Fibroblast of lung (primary cell): ENCODE measurements at regions not wholly inside any gene's neighbourhood (a gene's known extent, or its start where the extent isn't known, plus 50 kb on each side); places are given as distances from the start of the nearest gene placed in this dataset.
A peak's percentile ranks its signal among the peaks of the same experiment; 100 is the strongest.
"Not testable (repeated sequence)": the region's sequence is repeated elsewhere in the genome, so short reads cannot be mapped to it uniquely, and the experiment has no call there.

ENCODE experiments used
- DNase-seq, 2 donors: peaks; one replicate each; pipeline versions ENCODE4 v3.0.0 to v3.0.0-alpha.2; 2010; ENCODE audit warnings: low read depth in 2 of 2
- H2AFZ ChIP-seq: 2 replicates; pipeline ENCODE4 v1.5.1; 2012; ENCODE audit warnings: low read length, control low read depth, inconsistent platforms
- H3K27ac ChIP-seq: 2 replicates; pipeline ENCODE4 v1.5.1; 2011; ENCODE audit warnings: low read length, control low read depth; ENCODE audit not compliant: insufficient read depth
- H3K27me3 ChIP-seq: 2 replicates; pipeline ENCODE4 v1.5.1; 2011; ENCODE audit warnings: mild to moderate bottlenecking, low read length; ENCODE audit not compliant: control insufficient read depth, insufficient read depth
- H3K36me3 ChIP-seq: 2 replicates; pipeline ENCODE4 v1.5.1; 2011; ENCODE audit warnings: low read length; ENCODE audit not compliant: control insufficient read depth, insufficient read depth
- H3K4me1 ChIP-seq: 2 replicates; pipeline ENCODE4 v1.5.1; 2011; ENCODE audit warnings: low read length; ENCODE audit not compliant: control insufficient read depth, insufficient read depth; ENCODE audit errors: extremely low read depth
- H3K4me2 ChIP-seq: 2 replicates; pipeline ENCODE4 v1.5.1; 2011; ENCODE audit warnings: low read length, control low read depth; ENCODE audit not compliant: insufficient read depth; ENCODE audit errors: extremely low read depth
- H3K4me3 ChIP-seq, 4 experiments: fragments of 200-600 bp in 1 of 4; sonication (generic) in 1 of 4; replicated peaks in 1 of 4; 2 replicates each; pipeline ENCODE4 v1.5.1; 2011 to 2016; ENCODE audit warnings: low read length in 4 of 4, low read depth in 3 of 4, mild to moderate bottlenecking in 3 of 4, control low read depth in 2 of 4, inconsistent platforms in 1 of 4, mixed read lengths in 1 of 4; ENCODE audit not compliant: insufficient read depth in 1 of 4; ENCODE audit errors: control extremely low read depth in 1 of 4
- H3K79me2 ChIP-seq: 2 replicates; pipeline ENCODE4 v1.5.1; 2012; ENCODE audit warnings: mild to moderate bottlenecking, low read length, inconsistent platforms; ENCODE audit not compliant: control insufficient read depth, insufficient read depth
- H3K9ac ChIP-seq: 2 replicates; pipeline ENCODE4 v1.5.1; 2011; ENCODE audit warnings: mild to moderate bottlenecking, low read length, control low read depth; ENCODE audit not compliant: insufficient read depth
- H3K9me3 ChIP-seq: 2 replicates; pipeline ENCODE4 v1.5.1; 2012; ENCODE audit warnings: low read depth, low read length; ENCODE audit not compliant: control insufficient read depth, insufficient read depth
- H4K20me1 ChIP-seq: 2 replicates; pipeline ENCODE4 v1.5.1; 2011; ENCODE audit warnings: low read length; ENCODE audit not compliant: control insufficient read depth, insufficient read depth; ENCODE audit errors: extremely low read depth
- EZH2 ChIP-seq: IDR thresholded peaks from 2 replicates; pipeline ENCODE4 v1.5.1; 2012; ENCODE audit warnings: low read length, control low read depth, mild to moderate bottlenecking; ENCODE audit errors: missing control alignments
- TF ChIP-seq, protein P1 (sequence below), 2 donors: IDR thresholded peaks in 1 of 2; conservative IDR thresholded peaks in 1 of 2; 1 replicate in 1 of 2; 2 replicates in 1 of 2; pipeline ENCODE4 v1.5.1; 2011 to 2012; ENCODE audit warnings: low read length in 2 of 2, control low read depth in 1 of 2, inconsistent platforms in 1 of 2, low read depth in 1 of 2, mild to moderate bottlenecking in 1 of 2

- DNase-seq = no peak
- Histone ChIP-seq H3K4me3 (no peak overlapping the region), H4K20me1 (no peaks in the 10 kb centered on the region), H3K36me3 (no peaks in the 10 kb centered on the region), H3K27ac (no peak overlapping the region), H3K79me2 (no peaks in the 10 kb centered on the region), H3K4me2 (no peak overlapping the region), H3K9ac (no peak overlapping the region), H3K9me3 (no peaks in the 10 kb centered on the region), H2AFZ (no peak overlapping the region), H3K4me1 (no peaks in the 10 kb centered on the region), H3K27me3 (no peaks in the 10 kb centered on the region)
- TF ChIP-seq, protein P1, sequence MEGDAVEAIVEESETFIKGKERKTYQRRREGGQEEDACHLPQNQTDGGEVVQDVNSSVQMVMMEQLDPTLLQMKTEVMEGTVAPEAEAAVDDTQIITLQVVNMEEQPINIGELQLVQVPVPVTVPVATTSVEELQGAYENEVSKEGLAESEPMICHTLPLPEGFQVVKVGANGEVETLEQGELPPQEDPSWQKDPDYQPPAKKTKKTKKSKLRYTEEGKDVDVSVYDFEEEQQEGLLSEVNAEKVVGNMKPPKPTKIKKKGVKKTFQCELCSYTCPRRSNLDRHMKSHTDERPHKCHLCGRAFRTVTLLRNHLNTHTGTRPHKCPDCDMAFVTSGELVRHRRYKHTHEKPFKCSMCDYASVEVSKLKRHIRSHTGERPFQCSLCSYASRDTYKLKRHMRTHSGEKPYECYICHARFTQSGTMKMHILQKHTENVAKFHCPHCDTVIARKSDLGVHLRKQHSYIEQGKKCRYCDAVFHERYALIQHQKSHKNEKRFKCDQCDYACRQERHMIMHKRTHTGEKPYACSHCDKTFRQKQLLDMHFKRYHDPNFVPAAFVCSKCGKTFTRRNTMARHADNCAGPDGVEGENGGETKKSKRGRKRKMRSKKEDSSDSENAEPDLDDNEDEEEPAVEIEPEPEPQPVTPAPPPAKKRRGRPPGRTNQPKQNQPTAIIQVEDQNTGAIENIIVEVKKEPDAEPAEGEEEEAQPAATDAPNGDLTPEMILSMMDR (conservative IDR thresholded peaks at IDR 0.05 in 1 of 2, IDR thresholded peaks at IDR 0.05 in 1 of 2; ENCODE audit: low read depth in 1 of 2, low read length in 2 of 2) = no peak
- no peak for TF ChIP-seq EZH2
Observed at GRCh38 chr13:65217471-65217995, 2012.6 kb downstream of the PCDH9 start.

DNA sequence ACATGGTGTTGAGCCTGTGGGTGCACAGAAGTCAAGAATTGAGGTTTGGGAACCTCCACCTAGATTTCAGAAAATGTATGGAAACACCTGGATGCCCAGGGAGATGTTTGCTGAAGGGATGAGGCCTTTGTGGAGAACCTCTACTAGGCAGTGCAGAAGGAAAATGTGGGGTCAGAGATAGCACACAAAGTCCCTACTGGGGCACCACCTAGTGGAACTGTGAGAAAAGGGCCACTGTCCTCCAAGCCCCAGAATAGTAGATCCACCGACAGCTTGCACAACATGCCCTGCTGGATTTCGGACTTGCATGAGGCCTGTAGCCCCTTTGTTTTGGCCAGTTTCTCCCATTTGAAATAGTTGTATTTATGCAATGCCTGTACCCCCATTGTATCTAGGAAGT, 2027.3 kb downstream of the PCDH9 start:
- H3K4me2 ChIP-seq, H3K79me2 ChIP-seq, H3K9me3 ChIP-seq, DNase-seq, H4K20me1 ChIP-seq, H3K36me3 ChIP-seq, H3K4me1 ChIP-seq, H3K27me3 ChIP-seq, H3K4me3 ChIP-seq, H3K9ac ChIP-seq, H2AFZ ChIP-seq, H3K27ac ChIP-seq: not testable (repeated sequence)

GRCh38 chr13:65188721-65189120, 2041.4 kb downstream of the PCDH9 start:
- peak in 1 of 2 donors; percentile 1 for DNase-seq
- Histone ChIP-seq H3K4me2 (no peak overlapping the region), H3K27ac (no peak overlapping the region), H3K4me3 (no peak overlapping the region), H2AFZ (no peak overlapping the region), H3K9me3 (no peaks in the 10 kb centered on the region), H3K79me2 (no peaks in the 10 kb centered on the region), H3K36me3 (no peaks in the 10 kb centered on the region), H4K20me1 (no peaks in the 10 kb centered on the region), H3K9ac (no peak overlapping the region), H3K27me3 (no peaks in the 10 kb centered on the region), H3K4me1 (no peaks in the 10 kb centered on the region)
- TF ChIP-seq, protein P1 (conservative IDR thresholded peaks at IDR 0.05 in 1 of 2, IDR thresholded peaks at IDR 0.05 in 1 of 2; ENCODE audit: low read depth in 1 of 2, low read length in 2 of 2) = no peak
- no peak for TF ChIP-seq EZH2
